Gastroesophageal sphincter (tissue), 4 donors: ENCODE measurements at regions not wholly inside any gene's neighbourhood (a gene's known extent, or its start where the extent isn't known, plus 50 kb on each side); places are given as distances from the start of the nearest gene placed in this dataset.

ENCODE experiments used
- ATAC-seq: fragments of 150-250 bp; one replicate; pipeline ENCODE4 v1.9.1; 2016; ENCODE audit warnings: mild to moderate bottlenecking, moderate library complexity
- H3K27ac ChIP-seq, 4 donors: fragments of 200-600 bp; sonication (generic) in 3 of 4; 1 replicate in 3 of 4; 2 replicates in 1 of 4; pipeline ENCODE4 v1.5.1; 2016 to 2019
- H3K27me3 ChIP-seq: fragments of 200-600 bp; sonication (generic); one replicate; pipeline ENCODE4 v1.5.1; 2019
- H3K36me3 ChIP-seq, 2 donors: fragments of 200-600 bp; sonication (generic); one replicate each; pipeline ENCODE4 v1.5.1; 2019; ENCODE audit warnings: control low read depth in 1 of 2
- H3K4me1 ChIP-seq, 3 donors: fragments of 200-600 bp; sonication (generic); 1 replicate in 2 of 3; 2 replicates in 1 of 3; pipeline ENCODE4 v1.5.1; 2016 to 2019; ENCODE audit warnings: control low read depth in 2 of 3
- H3K4me3 ChIP-seq, 2 donors: fragments of 200-600 bp; sonication (generic); one replicate each; pipeline ENCODE4 v1.5.1; 2019; ENCODE audit warnings: mild to moderate bottlenecking in 1 of 2, moderate library complexity in 1 of 2
- H3K9me3 ChIP-seq, 3 donors: fragments of 200-600 bp; sonication (generic); one replicate each; pipeline ENCODE4 v1.5.1; 2017 to 2019; ENCODE audit warnings: control low read depth in 2 of 3
- CTCF ChIP-seq, 4 experiments: fragments of 200-600 bp in 2 of 4; fragments of 450-650 bp in 2 of 4; sonication (generic) in 1 of 4; IDR thresholded peaks; one replicate each; pipeline ENCODE4 v1.5.1; 2017 to 2019; ENCODE audit warnings: antibody characterized with exemption in 4 of 4, mild to moderate bottlenecking in 2 of 4, moderate library complexity in 2 of 4
- EP300 ChIP-seq: sonication (generic); formaldehyde crosslinking; IDR thresholded peaks from one replicate; pipeline ENCODE4 v1.6.1; 2017; ENCODE audit warnings: antibody characterized with exemption, mild to moderate bottlenecking
- POLR2A ChIP-seq, 2 donors: fragments of 450-650 bp; IDR thresholded peaks; one replicate each; pipeline ENCODE4 v1.6.1; 2017; ENCODE audit warnings: antibody characterized with exemption in 2 of 2, mild to moderate bottlenecking in 2 of 2, moderate library complexity in 1 of 2
- POLR2AphosphoS5 ChIP-seq: sonication (generic); formaldehyde crosslinking; IDR thresholded peaks from one replicate; pipeline ENCODE4 v1.6.1; 2017; ENCODE audit warnings: antibody characterized with exemption
- WGBS, 2 donors: methylation state at CpG; one replicate each; pipeline ENCODE4 v1.1.5; 2018; ENCODE audit warnings: low coverage in 1 of 2; 5-methylcytosine and 5-hydroxymethylcytosine counted together

GRCh38 chr2:180520921-180521581, 459.4 kb upstream of the UBE2E3 start:
- no peak overlapping the region for H3K27ac ChIP-seq
- 39 to 47% methylated on average over 4 of the region's 4 CpGs for WGBS, 2 donors
- no peak for ATAC-seq
- no peaks in the 10 kb centered on the region for H3K4me1 ChIP-seq
- H3K4me3 ChIP-seq = no peak overlapping the region
- TF ChIP-seq POLR2AphosphoS5 (no peak), POLR2A (IDR thresholded peaks at IDR 0.05) (no peak), CTCF (IDR thresholded peaks at IDR 0.05) (no peak), EP300 (no peak)
- no peaks in the 10 kb centered on the region for H3K27me3 ChIP-seq
- H3K9me3 ChIP-seq = peaks cover 0 to 6% (median 0%) of the 10 kb centered on the region in 3 donors
- no peaks in the 10 kb centered on the region for H3K36me3 ChIP-seq

- Histone ChIP-seq H3K27ac (no peak overlapping the region), H3K27me3 (no peaks in the 10 kb centered on the region), H3K36me3 (no peaks in the 10 kb centered on the region), H3K4me3 (no peak overlapping the region), H3K4me1 (no peaks in the 10 kb centered on the region), H3K9me3 (peaks cover 0 to 6% (median 0%) of the 10 kb centered on the region in 3 donors)
- no peak for ATAC-seq
- no peak for TF ChIP-seq CTCF (IDR thresholded peaks at IDR 0.05)
- no peak for TF ChIP-seq EP300
- TF ChIP-seq POLR2AphosphoS5 = no peak
- TF ChIP-seq POLR2A (IDR thresholded peaks at IDR 0.05) = no peak
Observed at GRCh38 chr2:180520206-180520605, 460.2 kb upstream of the UBE2E3 start.

- no peak for TF ChIP-seq POLR2A (IDR thresholded peaks at IDR 0.05)
- Histone ChIP-seq H3K4me1 (no peaks in the 10 kb centered on the region), H3K27me3 (no peaks in the 10 kb centered on the region), H3K9me3 (peaks cover 0 to 6% (median 0%) of the 10 kb centered on the region in 3 donors), H3K4me3 (no peak overlapping the region), H3K27ac (no peak overlapping the region), H3K36me3 (no peaks in the 10 kb centered on the region)
- no peak for ATAC-seq
Observed at GRCh38 chr2:180519276-180519675, 461.1 kb upstream of the UBE2E3 start.

GRCh38 chr2:180516232-180516631, 464.2 kb upstream of the UBE2E3 start:
- H3K27me3 ChIP-seq = no peaks in the 10 kb centered on the region
- WGBS, 2 donors = 80 to 86% methylated on average over 1 to 2 of the region's 2 CpGs
- TF ChIP-seq EP300 (no peak), POLR2A (IDR thresholded peaks at IDR 0.05) (no peak), CTCF (IDR thresholded peaks at IDR 0.05) (no peak), POLR2AphosphoS5 (no peak)
- no peak overlapping the region for H3K27ac ChIP-seq
- H3K36me3 ChIP-seq = no peaks in the 10 kb centered on the region
- H3K4me1 ChIP-seq = no peaks in the 10 kb centered on the region
- peaks cover 0 to 6% (median 0%) of the 10 kb centered on the region in 3 donors for H3K9me3 ChIP-seq
- ATAC-seq = no peak
- no peak overlapping the region for H3K4me3 ChIP-seq

- no peak for ATAC-seq
- no peak overlapping the region for H3K27ac ChIP-seq
- no peaks in the 10 kb centered on the region for H3K4me1 ChIP-seq
- H3K9me3 ChIP-seq = peaks cover 0 to 2% (median 0%) of the 10 kb centered on the region in 3 donors
- H3K27me3 ChIP-seq = no peaks in the 10 kb centered on the region
- H3K4me3 ChIP-seq = no peak overlapping the region
- no peaks in the 10 kb centered on the region for H3K36me3 ChIP-seq
- WGBS, 2 donors = 73 to 100% methylated on average over 1 of the region's 1 CpG
- TF ChIP-seq POLR2A (IDR thresholded peaks at IDR 0.05) = no peak
- TF ChIP-seq POLR2AphosphoS5 = no peak
- no peak for TF ChIP-seq EP300
- no peak for TF ChIP-seq CTCF (IDR thresholded peaks at IDR 0.05)
Observed at GRCh38 chr2:180513389-180513788, 467.0 kb upstream of the UBE2E3 start.
